ENCODE measurements at regions not wholly inside any gene's neighbourhood (a gene's known extent, or its start where the extent isn't known, plus 50 kb on each side); places are given as distances from the start of the nearest gene placed in this dataset.

- TF ChIP-seq MYC (IDR thresholded peaks at IDR 0.05; ENCODE audit: low read depth, low read length): no peak
- H3K4me3 ChIP-seq (ENCODE audit: low read depth, low read length): no peak overlapping the region
- DNase-seq (ENCODE audit: low read depth): no peak
Observed at GRCh38 chr3:34583451-34583850, 785.0 kb downstream of the PDCD6IP start.

GRCh38 chr3:34584971-34585370, 786.5 kb downstream of the PDCD6IP start:
- no peak overlapping the region for H3K4me3 ChIP-seq (ENCODE audit: low read depth, low read length)
- TF ChIP-seq CTCF (IDR thresholded peaks at IDR 0.05; ENCODE audit: low read depth, low read length): no peak
- no peak for TF ChIP-seq MAX (IDR thresholded peaks at IDR 0.05; ENCODE audit: low read depth, low read length)
- TF ChIP-seq MYC (IDR thresholded peaks at IDR 0.05; ENCODE audit: low read depth, low read length): no peak
- TF ChIP-seq POLR2A (IDR thresholded peaks at IDR 0.05; ENCODE audit: extremely low read depth, insufficient read length): no peak
- DNase-seq (ENCODE audit: low read depth): no peak

GRCh38 chr3:34599595-34599994, 801.2 kb downstream of the PDCD6IP start:
- H3K4me3 ChIP-seq (ENCODE audit: low read depth, low read length): no peak overlapping the region
- TF ChIP-seq MAX (IDR thresholded peaks at IDR 0.05; ENCODE audit: low read depth, low read length): no peak

GRCh38 chr3:34619990-34620389, 821.6 kb downstream of the PDCD6IP start:
- no peak overlapping the region for H3K4me3 ChIP-seq (ENCODE audit: low read depth, low read length)
- DNase-seq (ENCODE audit: low read depth): no peak

More at GRCh38 chr3:34599595-34599994, 801.2 kb downstream of the PDCD6IP start:
- no peak for DNase-seq (ENCODE audit: low read depth)

GRCh38 chr3:34626699-34627098, 828.3 kb downstream of the PDCD6IP start:
- H3K4me3 ChIP-seq (ENCODE audit: low read depth, low read length): no peak overlapping the region
- TF ChIP-seq MYC (IDR thresholded peaks at IDR 0.05; ENCODE audit: low read depth, low read length) (no peak), MAX (IDR thresholded peaks at IDR 0.05; ENCODE audit: low read depth, low read length) (no peak)
- DNase-seq (ENCODE audit: low read depth): no peak

More at GRCh38 chr3:34619990-34620389, 821.6 kb downstream of the PDCD6IP start:
- TF ChIP-seq MYC (IDR thresholded peaks at IDR 0.05; ENCODE audit: low read depth, low read length) (no peak), MAX (IDR thresholded peaks at IDR 0.05; ENCODE audit: low read depth, low read length) (no peak), CTCF (IDR thresholded peaks at IDR 0.05; ENCODE audit: low read depth, low read length) (no peak), POLR2A (IDR thresholded peaks at IDR 0.05; ENCODE audit: extremely low read depth, insufficient read length) (no peak)

- TF ChIP-seq MYC (IDR thresholded peaks at IDR 0.05; ENCODE audit: low read depth, low read length) (no peak), POLR2A (IDR thresholded peaks at IDR 0.05; ENCODE audit: extremely low read depth, insufficient read length) (no peak), CTCF (IDR thresholded peaks at IDR 0.05; ENCODE audit: low read depth, low read length) (no peak), MAX (IDR thresholded peaks at IDR 0.05; ENCODE audit: low read depth, low read length) (no peak)
- no peak overlapping the region for H3K4me3 ChIP-seq (ENCODE audit: low read depth, low read length)
- DNase-seq (ENCODE audit: low read depth): no peak
Observed at GRCh38 chr3:34634939-34635338, 836.5 kb downstream of the PDCD6IP start.

- no peak for DNase-seq (ENCODE audit: low read depth)
- TF ChIP-seq CTCF (IDR thresholded peaks at IDR 0.05; ENCODE audit: low read depth, low read length) (no peak), MYC (IDR thresholded peaks at IDR 0.05; ENCODE audit: low read depth, low read length) (no peak)
- no peak overlapping the region for H3K4me3 ChIP-seq (ENCODE audit: low read depth, low read length)
Observed at GRCh38 chr3:34635352-34635850, 837.0 kb downstream of the PDCD6IP start.
